ENCODE measurements at regions not wholly inside any gene's neighbourhood (a gene's known extent, or its start where the extent isn't known, plus 50 kb on each side); places are given as distances from the start of the nearest gene placed in this dataset.

GRCh38 chr12:91516695-91517047 lies 334.1 kb upstream of the DCN start:
- no peak for TF ChIP-seq POLR2A (IDR thresholded peaks at IDR 0.05)
- no peak for TF ChIP-seq CTCF (IDR thresholded peaks at IDR 0.05)
- H3K27ac ChIP-seq = no peak overlapping the region
- intact Hi-C loops (cut with DNase I) = no loop called here
- no peak for DNase-seq
- H3K36me3 ChIP-seq = no peaks in the 10 kb centered on the region
- no peaks in the 10 kb centered on the region for H3K27me3 ChIP-seq
- no peak for ATAC-seq
- no peaks in the 10 kb centered on the region for H3K4me1 ChIP-seq
- no peak overlapping the region for H3K4me3 ChIP-seq
- H3K9me3 ChIP-seq = peaks cover 0 to 4% (median 0%) of the 10 kb centered on the region in 12 donors

- Histone ChIP-seq H3K36me3 (no peaks in the 10 kb centered on the region), H3K27me3 (no peaks in the 10 kb centered on the region), H3K27ac (no peak overlapping the region), H3K4me3 (no peak overlapping the region), H3K9me3 (peaks cover 0 to 3% (median 0%) of the 10 kb centered on the region in 12 donors), H3K4me1 (no peaks in the 10 kb centered on the region)
- DNase-seq (no peak), ATAC-seq (no peak)
- WGBS, 4 donors = 59 to 63% (median 62%) methylated on average over 5 of the region's 5 CpGs
- TF ChIP-seq POLR2A (IDR thresholded peaks at IDR 0.05) = no peak
- TF ChIP-seq CTCF (IDR thresholded peaks at IDR 0.05) = no peak
- intact Hi-C loops (cut with DNase I) = no loop called here
Observed at GRCh38 chr12:91515944-91516694, 333.5 kb upstream of the DCN start.

GRCh38 chr12:91513313-91513712 lies 330.7 kb upstream of the DCN start:
- Histone ChIP-seq H3K4me1 (peaks cover 0 to under 1% (median 0%) of the 10 kb centered on the region in 12 donors), H3K4me3 (no peak overlapping the region), H3K9me3 (no peaks in the 10 kb centered on the region), H3K27ac (no peak overlapping the region), H3K27me3 (no peaks in the 10 kb centered on the region), H3K36me3 (no peaks in the 10 kb centered on the region)
- 88 to 93% (median 92%) methylated on average over 1 of the region's 1 CpG for WGBS, 4 donors
- TF ChIP-seq POLR2A (IDR thresholded peaks at IDR 0.05) = no peak
- no peak for TF ChIP-seq CTCF (IDR thresholded peaks at IDR 0.05)
- DNase-seq = no peak
- ATAC-seq = no peak
- intact Hi-C loops (cut with DNase I) = no loop called here

GRCh38 chr12:91511795-91512420 lies 329.3 kb upstream of the DCN start:
- Histone ChIP-seq H3K36me3 (no peaks in the 10 kb centered on the region), H3K4me3 (no peak overlapping the region), H3K27ac (no peak overlapping the region), H3K27me3 (no peaks in the 10 kb centered on the region), H3K9me3 (no peaks in the 10 kb centered on the region), H3K4me1 (peaks cover 0 to 11% (median 0%) of the 10 kb centered on the region in 12 donors)
- ATAC-seq (no peak), DNase-seq (no peak)
- TF ChIP-seq POLR2A (IDR thresholded peaks at IDR 0.05) (no peak), CTCF (IDR thresholded peaks at IDR 0.05) (no peak)
- 78 to 94% (median 82%) methylated on average over 1 of the region's 1 CpG for WGBS, 4 donors
- intact Hi-C loops (cut with DNase I) = no loop called here

Data from heart left ventricle (tissue), 16 donors.